K562 (cell line): ENCODE measurements at regions not wholly inside any gene's neighbourhood (a gene's known extent, or its start where the extent isn't known, plus 50 kb on each side); places are given as distances from the start of the nearest gene placed in this dataset.
A peak's percentile ranks its signal among the peaks of the same experiment; 100 is the strongest.

ENCODE experiments used
- ARID1B ChIP-seq: fragments of 450-650 bp; IDR thresholded peaks from 2 replicates; pipeline ENCODE4 v1.6.1; 2016; ENCODE audit warnings: antibody characterized with exemption, mild to moderate bottlenecking, inconsistent platforms
- BRCA1 ChIP-seq, 2 experiments: fragments of 450-650 bp in 1 of 2; sonication (generic) in 1 of 2; formaldehyde crosslinking in 1 of 2; IDR thresholded peaks; 2 replicates each; pipeline versions ENCODE4 v1.5.0 to v1.6.1; 2017 to 2020; ENCODE audit warnings: mild to moderate bottlenecking in 1 of 2, missing genetic modification reagents in 1 of 2
- CHD1 ChIP-seq: fragments of 200-600 bp; sonication (generic); IDR thresholded peaks from one replicate; pipeline ENCODE4 v1.6.1; 2012; ENCODE audit warnings: mild to moderate bottlenecking, moderate library complexity, low read length, inconsistent platforms
- JUNB ChIP-seq: fragments of 450-650 bp; formaldehyde crosslinking; conservative IDR thresholded peaks from 2 replicates; pipeline ENCODE4 v1.4.0; 2020; ENCODE audit warnings: mild to moderate bottlenecking
- MNT ChIP-seq, 2 experiments: fragments of 450-650 bp; conservative IDR thresholded peaks; 2 replicates each; pipeline ENCODE4 v1.6.1; 2017; ENCODE audit warnings: mild to moderate bottlenecking in 2 of 2, moderate library complexity in 2 of 2
- NBN ChIP-seq: fragments of 450-650 bp; IDR thresholded peaks from 2 replicates; pipeline ENCODE4 v1.6.1; 2016; ENCODE audit warnings: low read depth, mild to moderate bottlenecking
- POLR2A ChIP-seq: fragments of 450-650 bp; conservative IDR thresholded peaks from 2 replicates; pipeline ENCODE4 v1.6.1; 2016
- TAF1 ChIP-seq: IDR thresholded peaks from 2 replicates; pipeline ENCODE4 v1.6.1; 2011; ENCODE audit warnings: mild to moderate bottlenecking, low read length, moderate library complexity; ENCODE audit not compliant: insufficient read depth, control insufficient read depth, severe bottlenecking; ENCODE audit errors: extremely low read depth
- TCF7 ChIP-seq: sonication (generic); IDR thresholded peaks from 2 replicates; pipeline ENCODE4 v1.6.1; 2016; ENCODE audit warnings: antibody characterized with exemption, borderline replicate concordance
- YY1 ChIP-seq, 3 experiments: IDR thresholded peaks; 2 replicates each; pipeline ENCODE4 v1.6.1; 2011; ENCODE audit warnings: low read length in 2 of 3, mild to moderate bottlenecking in 2 of 3, moderate library complexity in 2 of 3, borderline replicate concordance in 1 of 3, control low read depth in 1 of 3, low read depth in 1 of 3; ENCODE audit not compliant: insufficient read depth in 3 of 3, insufficient replicate concordance in 2 of 3, control insufficient read depth in 1 of 3, insufficient read length in 1 of 3; ENCODE audit errors: extremely low read depth in 1 of 3
- ZBTB5 ChIP-seq: fragments of 450-650 bp; IDR thresholded peaks from 2 replicates; pipeline ENCODE4 v1.6.1; 2017; ENCODE audit warnings: antibody characterized with exemption
- ZFP36 ChIP-seq: fragments of 150-350 bp; IDR thresholded peaks from 2 replicates; pipeline ENCODE4 v1.6.1; 2018; ENCODE audit warnings: low read length, low read depth; ENCODE audit not compliant: partially characterized antibody
- TF ChIP-seq, protein P1 (sequence below): IDR thresholded peaks from 3 replicates; pipeline ENCODE4 v1.6.1; 2011; ENCODE audit warnings: borderline replicate concordance, mild to moderate bottlenecking; ENCODE audit not compliant: insufficient read length, insufficient read depth

DNA sequence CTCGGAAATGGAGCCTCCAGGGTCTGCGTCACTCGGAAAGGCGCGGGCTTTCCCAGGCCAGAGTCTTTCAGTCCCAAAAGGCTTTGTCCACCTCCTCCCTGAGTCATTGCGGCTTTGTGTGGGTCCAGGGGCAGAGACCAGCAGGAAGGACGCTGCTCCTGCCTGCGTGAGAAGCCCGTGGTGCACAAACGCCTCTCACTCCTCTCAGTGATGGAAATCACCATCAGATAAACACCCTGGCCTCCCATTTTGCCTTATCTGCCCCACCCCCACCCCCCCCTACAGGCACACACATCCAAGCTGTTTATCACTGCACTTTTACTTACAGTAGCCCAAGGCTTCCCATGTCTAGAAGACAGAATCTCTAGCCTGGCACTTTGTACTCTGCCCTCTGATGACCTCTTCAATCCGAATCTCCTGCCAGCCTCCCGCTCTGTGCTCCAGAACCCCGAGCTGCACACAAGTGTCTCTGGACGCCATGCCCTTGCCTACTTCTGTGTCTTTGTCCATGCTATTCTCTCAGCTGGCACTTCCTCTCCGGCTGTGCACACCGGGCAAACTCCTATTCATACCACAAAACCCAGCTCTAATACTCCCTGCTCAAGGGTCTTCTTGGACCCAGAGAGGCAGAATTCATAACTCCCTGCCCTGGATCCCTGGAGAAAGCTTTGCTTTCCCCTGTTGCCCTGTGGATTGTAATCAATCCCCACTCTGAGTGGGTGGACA is 954.6 kb downstream of the TBC1D22A start:
- TF ChIP-seq, protein P1, sequence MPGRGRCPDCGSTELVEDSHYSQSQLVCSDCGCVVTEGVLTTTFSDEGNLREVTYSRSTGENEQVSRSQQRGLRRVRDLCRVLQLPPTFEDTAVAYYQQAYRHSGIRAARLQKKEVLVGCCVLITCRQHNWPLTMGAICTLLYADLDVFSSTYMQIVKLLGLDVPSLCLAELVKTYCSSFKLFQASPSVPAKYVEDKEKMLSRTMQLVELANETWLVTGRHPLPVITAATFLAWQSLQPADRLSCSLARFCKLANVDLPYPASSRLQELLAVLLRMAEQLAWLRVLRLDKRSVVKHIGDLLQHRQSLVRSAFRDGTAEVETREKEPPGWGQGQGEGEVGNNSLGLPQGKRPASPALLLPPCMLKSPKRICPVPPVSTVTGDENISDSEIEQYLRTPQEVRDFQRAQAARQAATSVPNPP: no peak
- no peak for TF ChIP-seq MNT (conservative IDR thresholded peaks at IDR 0.05)
- no peak for TF ChIP-seq TCF7
- no peak for TF ChIP-seq ZBTB5
- no peak for TF ChIP-seq CHD1
- no peak for TF ChIP-seq JUNB (CRISPR knock-in tag)
- no peak for TF ChIP-seq BRCA1 (IDR thresholded peaks at IDR 0.05)
- no peak for TF ChIP-seq BRCA1 (CRISPR knock-in tag; IDR thresholded peaks at IDR 0.05)
- peak; percentile 33; the same call in 1 of the 2 replicates for TF ChIP-seq ARID1B
- TF ChIP-seq TAF1: no peak
- no peak for TF ChIP-seq ZFP36
- TF ChIP-seq POLR2A: no peak
- TF ChIP-seq YY1 (IDR thresholded peaks at IDR 0.05; ENCODE audit: borderline replicate concordance in 1 of 3, control insufficient read depth in 1 of 3, extremely low read depth in 1 of 3, insufficient read depth in 3 of 3, insufficient read length in 1 of 3, insufficient replicate concordance in 2 of 3, low read depth in 1 of 3, low read length in 2 of 3): no peak
- no peak for TF ChIP-seq NBN
